WI38 (cell line): ENCODE measurements at regions not wholly inside any gene's neighbourhood (a gene's known extent, or its start where the extent isn't known, plus 50 kb on each side); places are given as distances from the start of the nearest gene placed in this dataset.

Source experiments
- H3K4me3 ChIP-seq: 2 replicates; pipeline ENCODE4 v1.5.1; 2011; ENCODE audit warnings: low read depth, mild to moderate bottlenecking, control low read depth, low read length
- CTCF ChIP-seq: IDR thresholded peaks from 2 replicates; pipeline ENCODE4 v1.5.1; 2012; ENCODE audit warnings: low read depth, mild to moderate bottlenecking, control low read depth, low read length

- H3K4me3 ChIP-seq: no peak overlapping the region
- no peak for TF ChIP-seq CTCF
Measured at GRCh38 chr2:12162269-12163247, 416.1 kb downstream of the LPIN1 start.

GRCh38 chr2:12163866-12164265 lies 417.4 kb downstream of the LPIN1 start:
- no peak for TF ChIP-seq CTCF
- H3K4me3 ChIP-seq: no peak overlapping the region

GRCh38 chr2:12164689-12165088 lies 418.3 kb downstream of the LPIN1 start:
- TF ChIP-seq CTCF: no peak

GRCh38 chr2:12167525-12168317 lies 421.3 kb downstream of the LPIN1 start:
- H3K4me3 ChIP-seq: no peak overlapping the region
- TF ChIP-seq CTCF: no peak

More at GRCh38 chr2:12164689-12165088, 418.3 kb downstream of the LPIN1 start:
- no peak overlapping the region for H3K4me3 ChIP-seq

GRCh38 chr2:12168354-12168753 lies 421.9 kb downstream of the LPIN1 start:
- no peak for TF ChIP-seq CTCF
- H3K4me3 ChIP-seq: no peak overlapping the region

GRCh38 chr2:12168791-12169388 lies 422.5 kb downstream of the LPIN1 start:
- no peak for TF ChIP-seq CTCF
- no peak overlapping the region for H3K4me3 ChIP-seq
